OCI-LY1 (cell line): ENCODE measurements at regions not wholly inside any gene's neighbourhood (a gene's known extent, or its start where the extent isn't known, plus 50 kb on each side); places are given as distances from the start of the nearest gene placed in this dataset.

ENCODE experiments used
- H2AFZ ChIP-seq: fragments of 200-600 bp; sonication (generic), shearing (Covaris generic); 2 replicates; pipeline ENCODE4 v1.6.0; 2014; ENCODE audit warnings: antibody characterized with exemption, mild to moderate bottlenecking, low read length
- H3F3A ChIP-seq: fragments of 200-600 bp; sonication (generic), shearing (Covaris generic); 2 replicates; pipeline ENCODE4 v1.6.0; 2014; ENCODE audit warnings: mild to moderate bottlenecking, antibody characterized with exemption, low read length, moderate library complexity; ENCODE audit not compliant: insufficient read depth
- H3K27ac ChIP-seq: fragments of 200-600 bp; sonication (generic); 2 replicates; pipeline ENCODE4 v1.5.1; 2014; ENCODE audit warnings: low read length, mixed run types, mild to moderate bottlenecking, low read depth; ENCODE audit not compliant: poor library complexity, severe bottlenecking
- H3K27me3 ChIP-seq: fragments of 200-600 bp; sonication (generic); 2 replicates; pipeline ENCODE4 v1.6.0; 2014; ENCODE audit warnings: antibody characterized with exemption, mild to moderate bottlenecking, low read length, moderate library complexity; ENCODE audit not compliant: insufficient read depth
- H3K36me3 ChIP-seq: fragments of 200-600 bp; sonication (generic); 2 replicates; pipeline ENCODE4 v1.6.1; 2014; ENCODE audit warnings: mild to moderate bottlenecking, antibody characterized with exemption, low read length, moderate library complexity, mixed read lengths; ENCODE audit not compliant: insufficient read depth
- H3K4me1 ChIP-seq: fragments of 200-600 bp; sonication (generic); 2 replicates; pipeline ENCODE4 v1.5.1; 2014; ENCODE audit warnings: mild to moderate bottlenecking, low read length, moderate library complexity; ENCODE audit not compliant: insufficient read depth, severe bottlenecking
- H3K4me2 ChIP-seq: fragments of 200-600 bp; sonication (generic), shearing (Covaris generic); 2 replicates; pipeline ENCODE4 v1.6.1; 2014; ENCODE audit warnings: low read length
- H3K4me3 ChIP-seq: fragments of 200-600 bp; sonication (generic); 2 replicates; pipeline ENCODE4 v1.5.1; 2014; ENCODE audit warnings: low read length, low read depth, mild to moderate bottlenecking, mixed read lengths; ENCODE audit not compliant: poor library complexity, severe bottlenecking
- H3K79me2 ChIP-seq: fragments of 200-600 bp; shearing (Covaris generic); 2 replicates; pipeline ENCODE4 v1.6.1; 2016; ENCODE audit warnings: mixed run types, low read length, mixed read lengths; ENCODE audit not compliant: insufficient read depth
- H3K9ac ChIP-seq: fragments of 200-600 bp; sonication (generic), shearing (Covaris generic); 2 replicates; pipeline ENCODE4 v1.6.1; 2014; ENCODE audit warnings: mild to moderate bottlenecking, low read length, mixed read lengths
- H3K9me2 ChIP-seq: fragments of 200-600 bp; sonication (generic), shearing (Covaris generic); 2 replicates; pipeline ENCODE4 v1.6.1; 2014; ENCODE audit warnings: low read depth, mild to moderate bottlenecking, low read length, mixed read lengths
- H3K9me3 ChIP-seq: fragments of 200-600 bp; shearing (Covaris generic); 2 replicates; pipeline ENCODE4 v1.6.1; 2014; ENCODE audit warnings: low read length, mixed read lengths
- H4K20me1 ChIP-seq: fragments of 200-600 bp; sonication (generic), shearing (Covaris generic); 2 replicates; pipeline ENCODE4 v1.6.0; 2016; ENCODE audit warnings: mild to moderate bottlenecking, low read length; ENCODE audit not compliant: insufficient read depth
- EZH2 ChIP-seq: fragments of 200-600 bp; sonication (generic), shearing (Covaris generic); IDR thresholded peaks from 2 replicates; pipeline ENCODE4 v1.8.0; 2017; ENCODE audit warnings: borderline replicate concordance, mixed run types, mild to moderate bottlenecking, antibody characterized with exemption, low read length, moderate library complexity, mixed read lengths
- TF ChIP-seq, protein P1 (sequence below): fragments of 200-600 bp; sonication (generic), shearing (Covaris generic); IDR thresholded peaks from 2 replicates; pipeline ENCODE4 v1.5.1; 2017; ENCODE audit warnings: mild to moderate bottlenecking, antibody characterized with exemption, low read length, moderate library complexity, mixed read lengths

DNA sequence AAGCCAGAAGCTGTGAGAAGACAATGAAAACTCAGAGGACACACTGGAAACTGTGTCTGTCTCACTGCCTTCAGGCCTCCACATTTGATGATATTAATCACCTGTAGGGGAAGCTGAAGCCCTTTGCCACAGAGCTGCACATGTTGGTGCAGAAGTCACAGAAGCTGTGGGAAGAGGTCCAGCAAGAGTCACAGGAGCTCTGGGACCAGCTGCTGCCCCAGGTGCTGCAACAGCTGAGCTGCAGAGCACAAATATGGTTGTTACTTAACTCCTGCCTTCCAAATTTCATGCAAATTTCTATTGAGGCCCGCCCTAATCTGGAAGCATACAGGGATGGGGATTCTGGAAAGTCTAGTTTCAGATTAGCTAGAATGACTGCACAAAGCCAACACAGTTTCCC lies 169.3 kb downstream of the OGFRL1 start:
- no peak overlapping the region for H3K9ac ChIP-seq
- H3K27ac ChIP-seq, result peak overlapping the region; percentile 74
- no peaks in the 10 kb centered on the region for H3K27me3 ChIP-seq
- no peaks in the 10 kb centered on the region for H3K79me2 ChIP-seq
- no peaks in the 10 kb centered on the region for H4K20me1 ChIP-seq
- no peak overlapping the region for H2AFZ ChIP-seq
- no peaks in the 10 kb centered on the region for H3K36me3 ChIP-seq
- peaks cover 38% of the 10 kb centered on the region for H3K4me1 ChIP-seq
- H3K9me2 ChIP-seq, result no peaks in the 10 kb centered on the region
- no peaks in the 10 kb centered on the region for H3F3A ChIP-seq
- TF ChIP-seq EZH2, result no peak
- TF ChIP-seq, protein P1, sequence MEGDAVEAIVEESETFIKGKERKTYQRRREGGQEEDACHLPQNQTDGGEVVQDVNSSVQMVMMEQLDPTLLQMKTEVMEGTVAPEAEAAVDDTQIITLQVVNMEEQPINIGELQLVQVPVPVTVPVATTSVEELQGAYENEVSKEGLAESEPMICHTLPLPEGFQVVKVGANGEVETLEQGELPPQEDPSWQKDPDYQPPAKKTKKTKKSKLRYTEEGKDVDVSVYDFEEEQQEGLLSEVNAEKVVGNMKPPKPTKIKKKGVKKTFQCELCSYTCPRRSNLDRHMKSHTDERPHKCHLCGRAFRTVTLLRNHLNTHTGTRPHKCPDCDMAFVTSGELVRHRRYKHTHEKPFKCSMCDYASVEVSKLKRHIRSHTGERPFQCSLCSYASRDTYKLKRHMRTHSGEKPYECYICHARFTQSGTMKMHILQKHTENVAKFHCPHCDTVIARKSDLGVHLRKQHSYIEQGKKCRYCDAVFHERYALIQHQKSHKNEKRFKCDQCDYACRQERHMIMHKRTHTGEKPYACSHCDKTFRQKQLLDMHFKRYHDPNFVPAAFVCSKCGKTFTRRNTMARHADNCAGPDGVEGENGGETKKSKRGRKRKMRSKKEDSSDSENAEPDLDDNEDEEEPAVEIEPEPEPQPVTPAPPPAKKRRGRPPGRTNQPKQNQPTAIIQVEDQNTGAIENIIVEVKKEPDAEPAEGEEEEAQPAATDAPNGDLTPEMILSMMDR, result 0 out of 2 replicates have a peak, but pooled peaks have one; percentile 21
- no peaks in the 10 kb centered on the region for H3K9me3 ChIP-seq
- H3K4me3 ChIP-seq, result no peak overlapping the region
- H3K4me2 ChIP-seq, result no peak overlapping the region

DNA sequence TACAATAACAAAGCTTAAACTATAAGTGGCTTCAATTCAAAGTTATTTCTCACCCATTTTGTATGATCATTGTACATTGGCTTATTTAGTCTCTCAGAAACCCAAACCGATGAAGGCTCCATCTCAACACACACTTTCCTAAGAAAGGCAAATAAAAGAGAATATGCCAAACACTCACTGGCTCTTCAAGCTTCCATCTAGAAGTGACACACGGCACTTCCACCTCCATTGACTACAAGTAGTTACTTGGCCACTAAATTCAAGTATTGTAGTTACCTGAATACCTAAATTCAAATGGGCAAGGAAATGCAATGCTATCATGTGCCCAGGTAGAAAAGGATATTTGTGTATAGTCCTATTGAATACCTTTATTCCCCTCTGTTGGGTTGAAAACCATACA lies 170.6 kb downstream of the OGFRL1 start:
- no peaks in the 10 kb centered on the region for H3K9me3 ChIP-seq
- H3K79me2 ChIP-seq, result no peaks in the 10 kb centered on the region
- TF ChIP-seq EZH2, result no peak
- TF ChIP-seq, protein P1, result no peak
- peak overlapping the region; percentile 57; the same call in 1 of the 2 replicates for H2AFZ ChIP-seq
- H3K9ac ChIP-seq, result no peak overlapping the region
- H4K20me1 ChIP-seq, result no peaks in the 10 kb centered on the region
- no peaks in the 10 kb centered on the region for H3K36me3 ChIP-seq
- H3K9me2 ChIP-seq, result no peaks in the 10 kb centered on the region
- peak overlapping the region; percentile 74 for H3K27ac ChIP-seq
- no peak overlapping the region for H3K4me3 ChIP-seq
- no peaks in the 10 kb centered on the region for H3K27me3 ChIP-seq
- H3K4me2 ChIP-seq, result peak overlapping the region; percentile 25; the same call in 1 of the 2 replicates
- H3K4me1 ChIP-seq, result peaks cover 38% of the 10 kb centered on the region
- no peaks in the 10 kb centered on the region for H3F3A ChIP-seq

DNA sequence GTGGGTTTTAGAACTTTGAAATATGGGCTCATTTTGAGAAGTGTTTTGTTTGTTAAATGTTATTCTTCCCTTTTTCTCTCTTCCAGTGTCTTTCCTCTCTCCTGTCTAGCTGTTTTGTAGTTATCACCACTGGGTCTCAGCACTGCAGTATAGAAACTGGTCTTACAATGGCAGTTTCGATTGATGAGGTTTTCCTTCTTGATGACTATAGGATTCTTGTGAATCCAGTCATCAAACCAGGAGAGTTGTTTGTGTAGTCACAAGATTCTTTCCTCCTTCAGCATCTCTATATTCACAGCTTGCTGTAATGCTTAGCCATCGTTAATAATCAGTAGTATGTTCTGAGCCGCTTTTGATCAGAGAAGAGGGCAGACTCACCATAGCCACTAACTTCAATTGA lies 172.3 kb downstream of the OGFRL1 start:
- Histone ChIP-seq H3K27me3 (no peaks in the 10 kb centered on the region), H3K79me2 (no peaks in the 10 kb centered on the region), H3K4me3 (no peak overlapping the region), H3K9ac (no peak overlapping the region), H3K4me1 (peaks cover 38% of the 10 kb centered on the region), H3K9me2 (no peaks in the 10 kb centered on the region), H3K9me3 (peaks cover 3% of the 10 kb centered on the region; the same call in 1 of the 2 replicates), H3K27ac (peak overlapping the region; percentile 34), H4K20me1 (no peaks in the 10 kb centered on the region), H3F3A (no peaks in the 10 kb centered on the region), H3K4me2 (no peak overlapping the region), H2AFZ (no peak overlapping the region), H3K36me3 (no peaks in the 10 kb centered on the region)
- TF ChIP-seq EZH2, result no peak
- TF ChIP-seq, protein P1, result no peak
